Liver (tissue), 8 donors: ENCODE measurements at regions not wholly inside any gene's neighbourhood (a gene's known extent, or its start where the extent isn't known, plus 50 kb on each side); places are given as distances from the start of the nearest gene placed in this dataset.

Source experiments
- DNase-seq: peaks from one replicate; pipeline ENCODE4 v3.0.0-alpha.2; 2017; ENCODE audit warnings: low spot score
- H3K27ac ChIP-seq, 2 donors: one replicate each; pipeline ENCODE4 v1.7.0; 2013; ENCODE audit warnings: inconsistent platforms in 2 of 2, low read length in 2 of 2, control low read depth in 1 of 2, low read depth in 1 of 2, mild to moderate bottlenecking in 1 of 2
- H3K27me3 ChIP-seq, 4 donors: one replicate each; pipeline versions ENCODE4 v1.6.1 to v1.7.0; 2013; ENCODE audit warnings: low read length in 3 of 4, inconsistent platforms in 1 of 4, mild to moderate bottlenecking in 1 of 4, moderate library complexity in 1 of 4; ENCODE audit not compliant: control insufficient read depth in 4 of 4, insufficient read depth in 4 of 4
- H3K36me3 ChIP-seq, 4 donors: one replicate each; pipeline versions ENCODE4 v1.6.1 to v1.7.0; 2013; ENCODE audit warnings: low read length in 3 of 4, mild to moderate bottlenecking in 3 of 4, low read depth in 1 of 4, moderate library complexity in 1 of 4; ENCODE audit not compliant: control insufficient read depth in 4 of 4, insufficient read depth in 3 of 4
- H3K4me1 ChIP-seq, 4 donors: one replicate each; pipeline versions ENCODE4 v1.6.1 to v1.7.0; 2013; ENCODE audit warnings: low read length in 3 of 4, mild to moderate bottlenecking in 3 of 4, moderate library complexity in 1 of 4; ENCODE audit not compliant: control insufficient read depth in 4 of 4, insufficient read depth in 4 of 4
- H3K4me3 ChIP-seq, 3 donors: one replicate each; pipeline versions ENCODE4 v1.6.1 to v1.7.0; 2013; ENCODE audit warnings: low read length in 3 of 3, control low read depth in 1 of 3, low read depth in 1 of 3, mild to moderate bottlenecking in 1 of 3
- H3K9ac ChIP-seq, 2 donors: one replicate each; pipeline ENCODE4 v1.7.0; 2013; ENCODE audit warnings: low read length in 2 of 2, mild to moderate bottlenecking in 2 of 2, moderate library complexity in 2 of 2, control low read depth in 1 of 2, low read depth in 1 of 2
- H3K9me3 ChIP-seq, 4 donors: one replicate each; pipeline versions ENCODE4 v1.6.1 to v1.7.0; 2013; ENCODE audit warnings: low read length in 3 of 4; ENCODE audit not compliant: control insufficient read depth in 4 of 4
- EGR1 ChIP-seq, 2 donors: IDR thresholded peaks; 2 replicates each; pipeline ENCODE4 v1.6.1; 2016 to 2018; ENCODE audit warnings: antibody characterized with exemption in 2 of 2, low read depth in 2 of 2
- FOXA1 ChIP-seq: IDR thresholded peaks from 2 replicates; pipeline ENCODE4 v1.6.1; 2016; ENCODE audit warnings: antibody characterized with exemption
- FOXA2 ChIP-seq: IDR thresholded peaks from 2 replicates; pipeline ENCODE4 v1.6.1; 2016; ENCODE audit warnings: antibody characterized with exemption
- GABPA ChIP-seq, 2 donors: IDR thresholded peaks in 1 of 2; conservative IDR thresholded peaks in 1 of 2; 2 replicates each; pipeline ENCODE4 v1.6.1; 2016; ENCODE audit warnings: antibody characterized with exemption in 2 of 2, mild to moderate bottlenecking in 1 of 2, moderate library complexity in 1 of 2
- HNF4A ChIP-seq, 2 donors: conservative IDR thresholded peaks; 2 replicates each; pipeline ENCODE4 v1.6.1; 2016; ENCODE audit warnings: antibody characterized with exemption in 2 of 2, mild to moderate bottlenecking in 2 of 2
- HNF4G ChIP-seq: IDR thresholded peaks from 2 replicates; pipeline ENCODE4 v1.6.1; 2016; ENCODE audit warnings: antibody characterized with exemption
- JUND ChIP-seq, 2 donors: IDR thresholded peaks; 2 replicates each; pipeline ENCODE4 v1.6.1; 2016; ENCODE audit warnings: antibody characterized with exemption in 2 of 2
- MAX ChIP-seq: IDR thresholded peaks from 2 replicates; pipeline ENCODE4 v1.6.1; 2016; ENCODE audit warnings: antibody characterized with exemption
- NR2F2 ChIP-seq: IDR thresholded peaks from 2 replicates; pipeline ENCODE4 v1.6.1; 2016; ENCODE audit warnings: antibody characterized with exemption
- RAD21 ChIP-seq, 2 donors: IDR thresholded peaks; 2 replicates each; pipeline ENCODE4 v1.6.1; 2016; ENCODE audit warnings: antibody characterized with exemption in 2 of 2, mild to moderate bottlenecking in 2 of 2
- RXRA ChIP-seq, 2 donors: IDR thresholded peaks; 2 replicates each; pipeline ENCODE4 v1.6.1; 2017 to 2018; ENCODE audit warnings: antibody characterized with exemption in 2 of 2, mild to moderate bottlenecking in 1 of 2
- SP1 ChIP-seq: IDR thresholded peaks from 2 replicates; pipeline ENCODE4 v1.6.1; 2018; ENCODE audit warnings: antibody characterized with exemption, mild to moderate bottlenecking
- TAF1 ChIP-seq: conservative IDR thresholded peaks from 2 replicates; pipeline ENCODE4 v1.6.1; 2016; ENCODE audit warnings: antibody characterized with exemption, mild to moderate bottlenecking
- YY1 ChIP-seq: IDR thresholded peaks from 2 replicates; pipeline ENCODE4 v1.6.1; 2016; ENCODE audit warnings: antibody characterized with exemption, mild to moderate bottlenecking
- ZBTB33 ChIP-seq: IDR thresholded peaks from 2 replicates; pipeline ENCODE4 v1.6.1; 2016; ENCODE audit warnings: antibody characterized with exemption
- WGBS: extraction: QIAGEN DNeasy Blood & Tissue Kit; methylation state at CpG from one replicate; pipeline ENCODE4 v1.1.7; 2013; 5-methylcytosine and 5-hydroxymethylcytosine counted together
- TF ChIP-seq, protein P1 (sequence below): IDR thresholded peaks from 2 replicates; pipeline ENCODE4 v1.6.1; 2016; ENCODE audit warnings: antibody characterized with exemption, mild to moderate bottlenecking
- TF ChIP-seq, protein P2 (sequence below): fragments of 150-350 bp; IDR thresholded peaks from 2 replicates; pipeline ENCODE4 v1.5.1; 2017; ENCODE audit warnings: improper control_type of control experiment, low read depth, low read length; ENCODE audit not compliant: missing input control
- TF ChIP-seq, protein P3 (sequence below): IDR thresholded peaks from 2 replicates; pipeline ENCODE4 v1.6.1; 2016; ENCODE audit warnings: antibody characterized with exemption
- donor health status: healthy.
- donor health status: healthy.
- donor health status: healthy.
- donor health status: healthy.
- donor health status: healthy.

- no peaks in the 10 kb centered on the region for H3K4me1 ChIP-seq
- no peak for DNase-seq
- H3K9me3 ChIP-seq, result peaks cover 0 to 5% (median 3%) of the 10 kb centered on the region in 4 donors
- no peak overlapping the region for H3K9ac ChIP-seq
- TF ChIP-seq TAF1, result no peak
- no peak for TF ChIP-seq FOXA1
- TF ChIP-seq HNF4A (conservative IDR thresholded peaks at IDR 0.05), result no peak
- TF ChIP-seq, protein P1, sequence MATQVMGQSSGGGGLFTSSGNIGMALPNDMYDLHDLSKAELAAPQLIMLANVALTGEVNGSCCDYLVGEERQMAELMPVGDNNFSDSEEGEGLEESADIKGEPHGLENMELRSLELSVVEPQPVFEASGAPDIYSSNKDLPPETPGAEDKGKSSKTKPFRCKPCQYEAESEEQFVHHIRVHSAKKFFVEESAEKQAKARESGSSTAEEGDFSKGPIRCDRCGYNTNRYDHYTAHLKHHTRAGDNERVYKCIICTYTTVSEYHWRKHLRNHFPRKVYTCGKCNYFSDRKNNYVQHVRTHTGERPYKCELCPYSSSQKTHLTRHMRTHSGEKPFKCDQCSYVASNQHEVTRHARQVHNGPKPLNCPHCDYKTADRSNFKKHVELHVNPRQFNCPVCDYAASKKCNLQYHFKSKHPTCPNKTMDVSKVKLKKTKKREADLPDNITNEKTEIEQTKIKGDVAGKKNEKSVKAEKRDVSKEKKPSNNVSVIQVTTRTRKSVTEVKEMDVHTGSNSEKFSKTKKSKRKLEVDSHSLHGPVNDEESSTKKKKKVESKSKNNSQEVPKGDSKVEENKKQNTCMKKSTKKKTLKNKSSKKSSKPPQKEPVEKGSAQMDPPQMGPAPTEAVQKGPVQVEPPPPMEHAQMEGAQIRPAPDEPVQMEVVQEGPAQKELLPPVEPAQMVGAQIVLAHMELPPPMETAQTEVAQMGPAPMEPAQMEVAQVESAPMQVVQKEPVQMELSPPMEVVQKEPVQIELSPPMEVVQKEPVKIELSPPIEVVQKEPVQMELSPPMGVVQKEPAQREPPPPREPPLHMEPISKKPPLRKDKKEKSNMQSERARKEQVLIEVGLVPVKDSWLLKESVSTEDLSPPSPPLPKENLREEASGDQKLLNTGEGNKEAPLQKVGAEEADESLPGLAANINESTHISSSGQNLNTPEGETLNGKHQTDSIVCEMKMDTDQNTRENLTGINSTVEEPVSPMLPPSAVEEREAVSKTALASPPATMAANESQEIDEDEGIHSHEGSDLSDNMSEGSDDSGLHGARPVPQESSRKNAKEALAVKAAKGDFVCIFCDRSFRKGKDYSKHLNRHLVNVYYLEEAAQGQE, result no peak
- no peak for TF ChIP-seq RAD21 (IDR thresholded peaks at IDR 0.05)
- TF ChIP-seq, protein P2, sequence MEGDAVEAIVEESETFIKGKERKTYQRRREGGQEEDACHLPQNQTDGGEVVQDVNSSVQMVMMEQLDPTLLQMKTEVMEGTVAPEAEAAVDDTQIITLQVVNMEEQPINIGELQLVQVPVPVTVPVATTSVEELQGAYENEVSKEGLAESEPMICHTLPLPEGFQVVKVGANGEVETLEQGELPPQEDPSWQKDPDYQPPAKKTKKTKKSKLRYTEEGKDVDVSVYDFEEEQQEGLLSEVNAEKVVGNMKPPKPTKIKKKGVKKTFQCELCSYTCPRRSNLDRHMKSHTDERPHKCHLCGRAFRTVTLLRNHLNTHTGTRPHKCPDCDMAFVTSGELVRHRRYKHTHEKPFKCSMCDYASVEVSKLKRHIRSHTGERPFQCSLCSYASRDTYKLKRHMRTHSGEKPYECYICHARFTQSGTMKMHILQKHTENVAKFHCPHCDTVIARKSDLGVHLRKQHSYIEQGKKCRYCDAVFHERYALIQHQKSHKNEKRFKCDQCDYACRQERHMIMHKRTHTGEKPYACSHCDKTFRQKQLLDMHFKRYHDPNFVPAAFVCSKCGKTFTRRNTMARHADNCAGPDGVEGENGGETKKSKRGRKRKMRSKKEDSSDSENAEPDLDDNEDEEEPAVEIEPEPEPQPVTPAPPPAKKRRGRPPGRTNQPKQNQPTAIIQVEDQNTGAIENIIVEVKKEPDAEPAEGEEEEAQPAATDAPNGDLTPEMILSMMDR, result no peak
- no peak for TF ChIP-seq GABPA (IDR thresholded peaks at IDR 0.05 in 1 of 2, conservative IDR thresholded peaks at IDR 0.05 in 1 of 2)
- H3K27ac ChIP-seq, result no peak overlapping the region
- H3K4me3 ChIP-seq, result no peak overlapping the region
- peaks cover 0 to 7% (median 3%) of the 10 kb centered on the region in 4 donors for H3K27me3 ChIP-seq
- H3K36me3 ChIP-seq, result no peaks in the 10 kb centered on the region
- 37% methylated on average over 9 of the region's 9 CpGs for WGBS
These were observed 54.6 kb downstream of the RBFOX3 start for GRCh38 chr17:79556271-79556670.

GRCh38 chr17:79555543-79555942, 55.3 kb downstream of the RBFOX3 start:
- WGBS, result 88% methylated on average over 5 of the region's 5 CpGs
- no peak overlapping the region for H3K9ac ChIP-seq

More at GRCh38 chr17:79555543-79555942, 55.3 kb downstream of the RBFOX3 start:
- peaks cover 0 to 5% (median 3%) of the 10 kb centered on the region in 4 donors for H3K9me3 ChIP-seq
- H3K4me3 ChIP-seq, result no peak overlapping the region
- no peaks in the 10 kb centered on the region for H3K4me1 ChIP-seq
- no peak for TF ChIP-seq FOXA1
- no peak for TF ChIP-seq NR2F2
- TF ChIP-seq, protein P3, sequence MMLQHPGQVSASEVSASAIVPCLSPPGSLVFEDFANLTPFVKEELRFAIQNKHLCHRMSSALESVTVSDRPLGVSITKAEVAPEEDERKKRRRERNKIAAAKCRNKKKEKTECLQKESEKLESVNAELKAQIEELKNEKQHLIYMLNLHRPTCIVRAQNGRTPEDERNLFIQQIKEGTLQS, result no peak
- no peak for TF ChIP-seq EGR1 (IDR thresholded peaks at IDR 0.05; ENCODE audit: low read depth in 2 of 2)
- no peak for TF ChIP-seq RAD21 (IDR thresholded peaks at IDR 0.05)
- TF ChIP-seq YY1, result no peak
- TF ChIP-seq MAX, result no peak
- no peak for TF ChIP-seq RXRA (IDR thresholded peaks at IDR 0.05)
- TF ChIP-seq FOXA2, result no peak
- no peak for TF ChIP-seq HNF4A (conservative IDR thresholded peaks at IDR 0.05)
- no peak for TF ChIP-seq HNF4G
- TF ChIP-seq JUND (IDR thresholded peaks at IDR 0.05), result no peak
- TF ChIP-seq, protein P2, result no peak
- TF ChIP-seq ZBTB33, result no peak
- TF ChIP-seq, protein P1, result no peak
- no peak for TF ChIP-seq TAF1
- TF ChIP-seq SP1, result no peak
- TF ChIP-seq GABPA (IDR thresholded peaks at IDR 0.05 in 1 of 2, conservative IDR thresholded peaks at IDR 0.05 in 1 of 2), result no peak
- H3K27ac ChIP-seq, result no peak overlapping the region
- DNase-seq, result no peak
- no peaks in the 10 kb centered on the region for H3K36me3 ChIP-seq
- H3K27me3 ChIP-seq, result peaks cover 0 to 4% (median 2%) of the 10 kb centered on the region in 4 donors
